ENCODE measurements at regions not wholly inside any gene's neighbourhood (a gene's known extent, or its start where the extent isn't known, plus 50 kb on each side); places are given as distances from the start of the nearest gene placed in this dataset.

GRCh38 chr15:70589728-70590127 lies 173.6 kb downstream of the UACA start:
- POLR2A ChIA-PET (ENCODE audit: low non-redundant PET), result no interaction called here
- no peaks in the 10 kb centered on the region for H3K4me1 ChIP-seq (ENCODE audit: insufficient read depth, low read length, poor library complexity, severe bottlenecking)
- no TSS peak for BruUV-seq (replicated peaks)
- intact Hi-C loops (cut with micrococcal nuclease; ENCODE audit: unreplicated experiment), result no loop called here
- no peak overlapping the region for H3K4me3 ChIP-seq (ENCODE audit: low read depth, low read length, poor library complexity, severe bottlenecking)
- no peak overlapping the region for H3K27ac ChIP-seq (ENCODE audit: low read depth, low read length, poor library complexity, severe bottlenecking)
- no peak for TF ChIP-seq CTCF (conservative IDR thresholded peaks at IDR 0.05; ENCODE audit: low read depth, low read length)
- TF ChIP-seq EZH2 (IDR thresholded peaks at IDR 0.05; ENCODE audit: borderline replicate concordance, low read depth, low read length, poor library complexity, severe bottlenecking), result no peak
- peaks cover 12% of the 10 kb centered on the region for H3K9me3 ChIP-seq (ENCODE audit: low read depth, low read length, poor library complexity, severe bottlenecking)
- CTCF ChIA-PET, result no interaction called here
- DNase-seq (ENCODE audit: low spot score), result no peak
- H3K27me3 ChIP-seq (replicated peaks; ENCODE audit: insufficient read depth, low read depth, low read length, poor library complexity), result no peaks in the 10 kb centered on the region
- no peaks in the 10 kb centered on the region for H3K36me3 ChIP-seq (ENCODE audit: insufficient read depth, low read length, poor library complexity, severe bottlenecking)

- intact Hi-C loops (cut with micrococcal nuclease; ENCODE audit: unreplicated experiment), result no loop called here
- TF ChIP-seq CTCF (conservative IDR thresholded peaks at IDR 0.05; ENCODE audit: low read depth, low read length), result no peak
- TF ChIP-seq EZH2 (IDR thresholded peaks at IDR 0.05; ENCODE audit: borderline replicate concordance, low read depth, low read length, poor library complexity, severe bottlenecking), result no peak
- peaks cover 7% of the 10 kb centered on the region for H3K9me3 ChIP-seq (ENCODE audit: low read depth, low read length, poor library complexity, severe bottlenecking)
- BruUV-seq (replicated peaks), result no TSS peak
- H3K27ac ChIP-seq (ENCODE audit: low read depth, low read length, poor library complexity, severe bottlenecking), result no peak overlapping the region
- POLR2A ChIA-PET (ENCODE audit: low non-redundant PET), result no interaction called here
- CTCF ChIA-PET, result no interaction called here
- no peak overlapping the region for H3K4me3 ChIP-seq (ENCODE audit: low read depth, low read length, poor library complexity, severe bottlenecking)
- no peak for DNase-seq (ENCODE audit: low spot score)
- no peaks in the 10 kb centered on the region for H3K4me1 ChIP-seq (ENCODE audit: insufficient read depth, low read length, poor library complexity, severe bottlenecking)
- H3K36me3 ChIP-seq (ENCODE audit: insufficient read depth, low read length, poor library complexity, severe bottlenecking), result no peaks in the 10 kb centered on the region
- no peaks in the 10 kb centered on the region for H3K27me3 ChIP-seq (replicated peaks; ENCODE audit: insufficient read depth, low read depth, low read length, poor library complexity)
These were observed 174.1 kb downstream of the UACA start for GRCh38 chr15:70589221-70589620.

- intact Hi-C loops (cut with micrococcal nuclease; ENCODE audit: unreplicated experiment), result no loop called here
- no peak overlapping the region for H3K4me3 ChIP-seq (ENCODE audit: low read depth, low read length, poor library complexity, severe bottlenecking)
- H3K27ac ChIP-seq (ENCODE audit: low read depth, low read length, poor library complexity, severe bottlenecking), result no peak overlapping the region
These were observed 174.7 kb downstream of the UACA start for GRCh38 chr15:70588613-70589012.

More at GRCh38 chr15:70588613-70589012, 174.7 kb downstream of the UACA start:
- no peak for DNase-seq (ENCODE audit: low spot score)
- Histone ChIP-seq H3K27me3 (replicated peaks; ENCODE audit: insufficient read depth, low read depth, low read length, poor library complexity) (no peaks in the 10 kb centered on the region), H3K36me3 (ENCODE audit: insufficient read depth, low read length, poor library complexity, severe bottlenecking) (no peaks in the 10 kb centered on the region), H3K9me3 (ENCODE audit: low read depth, low read length, poor library complexity, severe bottlenecking) (peaks cover under 1% of the 10 kb centered on the region), H3K4me1 (ENCODE audit: insufficient read depth, low read length, poor library complexity, severe bottlenecking) (no peaks in the 10 kb centered on the region)
- BruUV-seq (replicated peaks), result no TSS peak
- ChIA-PET CTCF (no interaction called here), POLR2A (ENCODE audit: low non-redundant PET) (no interaction called here)
- TF ChIP-seq CTCF (conservative IDR thresholded peaks at IDR 0.05; ENCODE audit: low read depth, low read length) (no peak), EZH2 (IDR thresholded peaks at IDR 0.05; ENCODE audit: borderline replicate concordance, low read depth, low read length, poor library complexity, severe bottlenecking) (no peak)

All from A673 (cell line).